ENCODE measurements at regions not wholly inside any gene's neighbourhood (a gene's known extent, or its start where the extent isn't known, plus 50 kb on each side); places are given as distances from the start of the nearest gene placed in this dataset.

- DNase-seq: no peak
Measured at GRCh38 chr14:103206836-103207387, 83.7 kb downstream of the TNFAIP2 start.

GRCh38 chr14:103207388-103208072 lies 84.3 kb downstream of the TNFAIP2 start:
- DNase-seq: no peak

- no peak for DNase-seq
Measured at GRCh38 chr14:103209054-103209453, 85.8 kb downstream of the TNFAIP2 start.

- DNase-seq: no peak
Measured at GRCh38 chr14:103209506-103209905, 86.2 kb downstream of the TNFAIP2 start.

- no peak for DNase-seq
Measured at GRCh38 chr14:103213331-103213730, 90.1 kb downstream of the TNFAIP2 start.

GRCh38 chr14:103214461-103214958 lies 91.2 kb downstream of the TNFAIP2 start:
- no peak for DNase-seq

GRCh38 chr14:103216399-103216798 lies 93.1 kb downstream of the TNFAIP2 start:
- DNase-seq: no peak

GRCh38 chr14:103216857-103217256 lies 93.6 kb downstream of the TNFAIP2 start:
- no peak for DNase-seq

GRCh38 chr14:103217538-103217937 lies 94.3 kb downstream of the TNFAIP2 start:
- DNase-seq: no peak

- no peak for DNase-seq
Measured at GRCh38 chr14:103220134-103220981, 97.1 kb downstream of the TNFAIP2 start.

GRCh38 chr14:103220982-103221641 lies 97.9 kb downstream of the TNFAIP2 start:
- DNase-seq: no peak

GRCh38 chr14:103221781-103222358 lies 98.6 kb downstream of the TNFAIP2 start:
- DNase-seq: no peak

- no peak for DNase-seq
Measured at GRCh38 chr14:103223818-103224352, 100.6 kb downstream of the TNFAIP2 start.

- DNase-seq: no peak
Measured at GRCh38 chr14:103225062-103225461, 101.8 kb downstream of the TNFAIP2 start.

- DNase-seq: no peak
Measured at GRCh38 chr14:103225476-103225875, 102.2 kb downstream of the TNFAIP2 start.

- no peak for DNase-seq
Measured at GRCh38 chr14:103227094-103227768, 104.0 kb downstream of the TNFAIP2 start.

GRCh38 chr14:103228076-103228806 lies 105.0 kb downstream of the TNFAIP2 start:
- no peak for DNase-seq

- DNase-seq: no peak
Measured at GRCh38 chr14:103228866-103229265, 105.2 kb upstream of the EIF5 start.

- no peak for DNase-seq
Measured at GRCh38 chr14:103230021-103230420, 104.0 kb upstream of the EIF5 start.

GRCh38 chr14:103230658-103231334 lies 103.2 kb upstream of the EIF5 start:
- no peak for DNase-seq

Data from right lung (tissue), 2 donors.